ENCODE measurements at regions not wholly inside any gene's neighbourhood (a gene's known extent, or its start where the extent isn't known, plus 50 kb on each side); places are given as distances from the start of the nearest gene placed in this dataset.
"Not testable (repeated sequence)": the region's sequence is repeated elsewhere in the genome, so short reads cannot be mapped to it uniquely, and the experiment has no call there.

GRCh38 chr5:67992923-67993322 is 222.6 kb upstream of the PIK3R1 start:
- H3K27ac ChIP-seq: no peak overlapping the region
- TF ChIP-seq CTCF (conservative IDR thresholded peaks at IDR 0.05): no peak

- H3K27ac ChIP-seq: no peak overlapping the region
- TF ChIP-seq CTCF (conservative IDR thresholded peaks at IDR 0.05): no peak
Measured at GRCh38 chr5:67989456-67989855, 226.1 kb upstream of the PIK3R1 start.

- H3K27ac ChIP-seq: no peak overlapping the region
- TF ChIP-seq CTCF (conservative IDR thresholded peaks at IDR 0.05): no peak
Measured at GRCh38 chr5:67986761-67987160, 228.8 kb upstream of the PIK3R1 start.

- TF ChIP-seq CTCF (conservative IDR thresholded peaks at IDR 0.05): no peak
- H3K27ac ChIP-seq: no peak overlapping the region
Measured at GRCh38 chr5:67985686-67986387, 229.7 kb upstream of the PIK3R1 start.

- no peak overlapping the region for H3K27ac ChIP-seq
- no peak for TF ChIP-seq CTCF (conservative IDR thresholded peaks at IDR 0.05)
Measured at GRCh38 chr5:67984546-67984945, 231.0 kb upstream of the PIK3R1 start.

- no peak for TF ChIP-seq CTCF (conservative IDR thresholded peaks at IDR 0.05)
- H3K27ac ChIP-seq: no peak overlapping the region
Measured at GRCh38 chr5:67983251-67984110, 232.1 kb upstream of the PIK3R1 start.

- H3K27ac ChIP-seq: not testable (repeated sequence)
Measured at GRCh38 chr5:67982160-67982559, 233.4 kb upstream of the PIK3R1 start.

- TF ChIP-seq CTCF (conservative IDR thresholded peaks at IDR 0.05): no peak
- no peak overlapping the region for H3K27ac ChIP-seq
Measured at GRCh38 chr5:67978171-67978570, 237.4 kb upstream of the PIK3R1 start.

Measured in VCaP (cell line).